Neural cell (in vitro differentiated cells): ENCODE measurements at regions not wholly inside any gene's neighbourhood (a gene's known extent, or its start where the extent isn't known, plus 50 kb on each side); places are given as distances from the start of the nearest gene placed in this dataset.

Source experiments
- H2AFZ ChIP-seq: fragments of 200-600, 300-800 bp; sonication (generic), shearing (Covaris generic); 2 replicates; pipeline ENCODE4 v1.6.0; 2014; ENCODE audit warnings: low read depth, mild to moderate bottlenecking, antibody characterized with exemption, low read length, moderate library complexity
- H3F3A ChIP-seq: fragments of 200-600 bp; shearing (Covaris generic); 2 replicates; pipeline ENCODE4 v1.6.1; 2016; ENCODE audit warnings: mild to moderate bottlenecking, moderate library complexity, mixed read lengths, antibody characterized with exemption, low read length; ENCODE audit not compliant: insufficient read depth, poor library complexity, severe bottlenecking
- H3K27ac ChIP-seq: fragments of 200-600, 300-800 bp; sonication (generic), shearing (Covaris generic); 2 replicates; pipeline ENCODE4 v1.5.1; 2014; ENCODE audit warnings: mild to moderate bottlenecking, low read length, moderate library complexity
- H3K27me3 ChIP-seq: fragments of 300-800, 200-600 bp; sonication (generic), shearing (Covaris generic); 2 replicates; pipeline ENCODE4 v1.6.0; 2014; ENCODE audit warnings: mild to moderate bottlenecking, low read depth, low read length, moderate library complexity; ENCODE audit not compliant: insufficient read depth
- H3K36me3 ChIP-seq: fragments of 300-800, 200-600 bp; sonication (generic), shearing (Covaris generic); 2 replicates; pipeline ENCODE4 v1.5.1; 2014; ENCODE audit warnings: mild to moderate bottlenecking, antibody characterized with exemption, low read length, moderate library complexity; ENCODE audit not compliant: insufficient read depth
- H3K4me2 ChIP-seq: fragments of 300-800, 200-600 bp; sonication (generic), shearing (Covaris generic); 2 replicates; pipeline ENCODE4 v1.6.0; 2014; ENCODE audit warnings: mild to moderate bottlenecking, low read length
- H3K4me3 ChIP-seq: fragments of 300-800, 200-600 bp; sonication (generic), shearing (Covaris generic); 2 replicates; pipeline ENCODE4 v1.5.1; 2014; ENCODE audit warnings: mild to moderate bottlenecking, low read length, moderate library complexity
- H3K79me2 ChIP-seq: fragments of 200-600 bp; shearing (Covaris generic); replicated peaks from 2 replicates; pipeline ENCODE4 v1.6.0; 2014; ENCODE audit warnings: mild to moderate bottlenecking, low read length, moderate library complexity; ENCODE audit not compliant: insufficient read depth
- H3K9ac ChIP-seq: fragments of 300-800, 200-600 bp; sonication (generic), shearing (Covaris generic); 2 replicates; pipeline ENCODE4 v1.6.1; 2016; ENCODE audit warnings: mild to moderate bottlenecking, low read length, mixed read lengths
- H3K9me2 ChIP-seq: fragments of 200-600 bp; shearing (Covaris generic); 2 replicates; pipeline ENCODE4 v1.6.1; 2016; ENCODE audit warnings: mild to moderate bottlenecking, low read length, mixed read lengths; ENCODE audit not compliant: insufficient read depth
- H3K9me3 ChIP-seq: fragments of 200-600, 300-800 bp; sonication (generic), shearing (Covaris generic); 2 replicates; pipeline ENCODE4 v1.6.1; 2016; ENCODE audit warnings: mild to moderate bottlenecking, mixed run types, low read length, moderate library complexity, mixed read lengths
- H4K20me1 ChIP-seq: fragments of 200-600 bp; shearing (Covaris generic); 2 replicates; pipeline ENCODE4 v1.6.1; 2016; ENCODE audit warnings: mild to moderate bottlenecking, mixed run types; ENCODE audit not compliant: insufficient read depth
- EP300 ChIP-seq: fragments of 450-650 bp; conservative IDR thresholded peaks from 2 replicates; pipeline ENCODE4 v1.6.1; 2014; ENCODE audit warnings: antibody characterized with exemption, mild to moderate bottlenecking, moderate library complexity; ENCODE audit not compliant: poor library complexity, severe bottlenecking
- EZH2 ChIP-seq: fragments of 200-600, 300-800 bp; shearing (Covaris generic), sonication (generic); IDR thresholded peaks from 2 replicates; pipeline ENCODE4 v1.6.1; 2014; ENCODE audit warnings: antibody characterized with exemption, low read length, borderline replicate concordance, mild to moderate bottlenecking; ENCODE audit not compliant: insufficient read depth, poor library complexity, severe bottlenecking
- MXI1 ChIP-seq: fragments of 450-650 bp; conservative IDR thresholded peaks from 2 replicates; pipeline ENCODE4 v1.6.1; 2014; ENCODE audit warnings: antibody characterized with exemption, mild to moderate bottlenecking; ENCODE audit not compliant: poor library complexity, severe bottlenecking
- POLR2AphosphoS5 ChIP-seq: IDR thresholded peaks from 2 replicates; pipeline ENCODE4 v1.6.1; 2012
- RAD21 ChIP-seq: fragments of 450-650 bp; conservative IDR thresholded peaks from 2 replicates; pipeline ENCODE4 v1.6.1; 2014; ENCODE audit warnings: antibody characterized with exemption, mild to moderate bottlenecking, moderate library complexity
- SMC3 ChIP-seq: fragments of 450-650 bp; conservative IDR thresholded peaks from 2 replicates; pipeline ENCODE4 v1.6.1; 2014; ENCODE audit warnings: antibody characterized with exemption, mild to moderate bottlenecking, moderate library complexity; ENCODE audit not compliant: poor library complexity
- TAF1 ChIP-seq: IDR thresholded peaks from 2 replicates; pipeline ENCODE4 v1.6.1; 2012; ENCODE audit warnings: low read depth
- TF ChIP-seq, protein P1 (sequence below): IDR thresholded peaks from 2 replicates; pipeline ENCODE4 v1.6.1; 2012; ENCODE audit warnings: borderline replicate concordance
- TF ChIP-seq, protein P2 (sequence below): fragments of 450-650 bp; IDR thresholded peaks from 2 replicates; pipeline ENCODE4 v1.5.1; 2014; ENCODE audit warnings: antibody characterized with exemption, mild to moderate bottlenecking, moderate library complexity; ENCODE audit not compliant: poor library complexity, severe bottlenecking

DNA sequence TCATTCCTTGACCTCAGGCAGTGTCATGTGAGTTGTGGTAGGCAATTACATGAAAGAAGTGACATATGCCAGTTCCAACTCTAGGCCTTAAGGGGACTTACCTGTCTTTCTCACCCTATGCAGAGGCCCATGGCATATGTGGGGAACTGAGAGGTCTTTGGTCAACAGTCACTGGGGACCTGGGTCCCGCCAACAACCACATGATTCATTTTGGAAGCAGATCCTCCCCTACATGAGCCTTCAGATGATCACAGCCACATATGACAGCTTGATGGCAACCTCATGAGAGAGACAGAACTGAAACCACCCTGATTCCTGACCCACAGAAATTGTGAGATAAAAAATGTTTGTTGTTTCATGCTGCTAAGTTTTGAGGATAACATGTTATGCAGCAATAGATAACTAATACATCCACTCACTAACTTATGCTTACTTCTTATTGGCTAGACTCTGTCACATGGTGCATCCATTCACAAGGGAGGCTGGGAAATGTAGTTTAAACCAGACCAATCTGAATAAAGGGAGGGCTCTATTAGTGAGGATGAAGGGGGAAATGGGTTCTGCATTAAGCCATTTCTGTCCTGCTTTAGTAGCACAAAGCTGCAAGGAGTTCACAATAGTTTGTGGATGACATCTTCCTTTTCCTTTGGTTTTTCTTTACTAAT lies 298.2 kb downstream of the HAPSTR1 start:
- H2AFZ ChIP-seq, result no peak overlapping the region
- H3K4me2 ChIP-seq, result no peak overlapping the region
- H4K20me1 ChIP-seq, result no peaks in the 10 kb centered on the region
- H3K27me3 ChIP-seq, result no peaks in the 10 kb centered on the region
- H3K9me2 ChIP-seq, result no peaks in the 10 kb centered on the region
- peaks cover 3% of the 10 kb centered on the region for H3F3A ChIP-seq
- H3K4me3 ChIP-seq, result no peak overlapping the region
- H3K9me3 ChIP-seq, result peaks cover 14% of the 10 kb centered on the region
- H3K27ac ChIP-seq, result no peak overlapping the region
- no peak overlapping the region for H3K9ac ChIP-seq
- no peaks in the 10 kb centered on the region for H3K36me3 ChIP-seq
- TF ChIP-seq POLR2AphosphoS5 (no peak), SMC3 (no peak), MXI1 (no peak), TAF1 (no peak), RAD21 (no peak), EP300 (no peak), EZH2 (no peak)
- TF ChIP-seq, protein P1, sequence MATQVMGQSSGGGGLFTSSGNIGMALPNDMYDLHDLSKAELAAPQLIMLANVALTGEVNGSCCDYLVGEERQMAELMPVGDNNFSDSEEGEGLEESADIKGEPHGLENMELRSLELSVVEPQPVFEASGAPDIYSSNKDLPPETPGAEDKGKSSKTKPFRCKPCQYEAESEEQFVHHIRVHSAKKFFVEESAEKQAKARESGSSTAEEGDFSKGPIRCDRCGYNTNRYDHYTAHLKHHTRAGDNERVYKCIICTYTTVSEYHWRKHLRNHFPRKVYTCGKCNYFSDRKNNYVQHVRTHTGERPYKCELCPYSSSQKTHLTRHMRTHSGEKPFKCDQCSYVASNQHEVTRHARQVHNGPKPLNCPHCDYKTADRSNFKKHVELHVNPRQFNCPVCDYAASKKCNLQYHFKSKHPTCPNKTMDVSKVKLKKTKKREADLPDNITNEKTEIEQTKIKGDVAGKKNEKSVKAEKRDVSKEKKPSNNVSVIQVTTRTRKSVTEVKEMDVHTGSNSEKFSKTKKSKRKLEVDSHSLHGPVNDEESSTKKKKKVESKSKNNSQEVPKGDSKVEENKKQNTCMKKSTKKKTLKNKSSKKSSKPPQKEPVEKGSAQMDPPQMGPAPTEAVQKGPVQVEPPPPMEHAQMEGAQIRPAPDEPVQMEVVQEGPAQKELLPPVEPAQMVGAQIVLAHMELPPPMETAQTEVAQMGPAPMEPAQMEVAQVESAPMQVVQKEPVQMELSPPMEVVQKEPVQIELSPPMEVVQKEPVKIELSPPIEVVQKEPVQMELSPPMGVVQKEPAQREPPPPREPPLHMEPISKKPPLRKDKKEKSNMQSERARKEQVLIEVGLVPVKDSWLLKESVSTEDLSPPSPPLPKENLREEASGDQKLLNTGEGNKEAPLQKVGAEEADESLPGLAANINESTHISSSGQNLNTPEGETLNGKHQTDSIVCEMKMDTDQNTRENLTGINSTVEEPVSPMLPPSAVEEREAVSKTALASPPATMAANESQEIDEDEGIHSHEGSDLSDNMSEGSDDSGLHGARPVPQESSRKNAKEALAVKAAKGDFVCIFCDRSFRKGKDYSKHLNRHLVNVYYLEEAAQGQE, result no peak
- TF ChIP-seq, protein P2, sequence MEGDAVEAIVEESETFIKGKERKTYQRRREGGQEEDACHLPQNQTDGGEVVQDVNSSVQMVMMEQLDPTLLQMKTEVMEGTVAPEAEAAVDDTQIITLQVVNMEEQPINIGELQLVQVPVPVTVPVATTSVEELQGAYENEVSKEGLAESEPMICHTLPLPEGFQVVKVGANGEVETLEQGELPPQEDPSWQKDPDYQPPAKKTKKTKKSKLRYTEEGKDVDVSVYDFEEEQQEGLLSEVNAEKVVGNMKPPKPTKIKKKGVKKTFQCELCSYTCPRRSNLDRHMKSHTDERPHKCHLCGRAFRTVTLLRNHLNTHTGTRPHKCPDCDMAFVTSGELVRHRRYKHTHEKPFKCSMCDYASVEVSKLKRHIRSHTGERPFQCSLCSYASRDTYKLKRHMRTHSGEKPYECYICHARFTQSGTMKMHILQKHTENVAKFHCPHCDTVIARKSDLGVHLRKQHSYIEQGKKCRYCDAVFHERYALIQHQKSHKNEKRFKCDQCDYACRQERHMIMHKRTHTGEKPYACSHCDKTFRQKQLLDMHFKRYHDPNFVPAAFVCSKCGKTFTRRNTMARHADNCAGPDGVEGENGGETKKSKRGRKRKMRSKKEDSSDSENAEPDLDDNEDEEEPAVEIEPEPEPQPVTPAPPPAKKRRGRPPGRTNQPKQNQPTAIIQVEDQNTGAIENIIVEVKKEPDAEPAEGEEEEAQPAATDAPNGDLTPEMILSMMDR, result no peak
- H3K79me2 ChIP-seq, result no peaks in the 10 kb centered on the region

DNA sequence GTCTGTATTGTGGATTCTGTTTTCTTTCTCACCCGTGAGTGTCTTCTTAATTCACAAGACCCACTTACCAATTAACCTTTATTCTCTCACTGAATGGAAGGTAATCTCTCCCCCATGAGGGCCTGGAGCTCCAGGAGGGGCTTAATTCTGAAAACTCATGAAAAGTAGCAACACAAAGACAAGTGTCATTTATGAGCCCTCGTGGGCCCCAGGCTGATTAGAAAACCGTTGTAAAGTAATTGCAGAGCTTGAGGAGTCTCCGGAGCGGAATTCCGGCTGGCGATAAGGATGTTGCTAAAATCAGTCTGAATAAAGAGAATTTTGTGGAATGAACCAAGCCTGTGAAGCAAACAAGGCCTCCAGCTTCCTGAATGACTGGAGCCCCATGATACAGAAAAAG lies 301.5 kb downstream of the HAPSTR1 start:
- TF ChIP-seq TAF1 (no peak), MXI1 (no peak), RAD21 (no peak), EZH2 (no peak), EP300 (no peak), POLR2AphosphoS5 (no peak), SMC3 (no peak)
- TF ChIP-seq, protein P2, result no peak
- TF ChIP-seq, protein P1, result no peak
- Histone ChIP-seq H3K9me2 (no peaks in the 10 kb centered on the region), H3K9ac (no peak overlapping the region), H2AFZ (no peak overlapping the region), H4K20me1 (no peaks in the 10 kb centered on the region), H3K36me3 (no peaks in the 10 kb centered on the region), H3K4me3 (no peak overlapping the region), H3K9me3 (peaks cover 7% of the 10 kb centered on the region), H3K27ac (no peak overlapping the region), H3F3A (peaks cover 3% of the 10 kb centered on the region), H3K79me2 (no peaks in the 10 kb centered on the region), H3K4me2 (no peak overlapping the region), H3K27me3 (no peaks in the 10 kb centered on the region)
